Prostate gland (tissue), 2 donors: ENCODE measurements at regions not wholly inside any gene's neighbourhood (a gene's known extent, or its start where the extent isn't known, plus 50 kb on each side); places are given as distances from the start of the nearest gene placed in this dataset.

Experiments used
- DNase-seq: peaks from one replicate; pipeline ENCODE4 v3.0.0-alpha.2; 2019; ENCODE audit warnings: low spot score
- H3K27ac ChIP-seq, 2 donors: fragments of 200-600 bp; sonication (generic); 2 replicates each; pipeline ENCODE4 v1.5.1; 2017 to 2019
- H3K27me3 ChIP-seq: fragments of 200-600 bp; sonication (generic); replicated peaks from 2 replicates; pipeline ENCODE4 v1.5.1; 2019; ENCODE audit not compliant: insufficient read depth
- H3K36me3 ChIP-seq, 2 donors: fragments of 200-600 bp; sonication (generic); 1 replicate in 1 of 2; 2 replicates in 1 of 2; pipeline versions ENCODE4 v1.5.1 to v1.8.1; 2017 to 2019
- H3K4me1 ChIP-seq: fragments of 200-600 bp; sonication (generic); replicated peaks from 2 replicates; pipeline ENCODE4 v1.5.1; 2019
- H3K4me3 ChIP-seq, 2 donors: fragments of 200-600 bp; sonication (generic); 2 replicates each; pipeline ENCODE4 v1.5.1; 2017 to 2019
- H3K9me3 ChIP-seq: fragments of 200-600 bp; sonication (generic); 2 replicates; pipeline ENCODE4 v1.5.1; 2017
- CTCF ChIP-seq, 4 experiments: fragments of 200-600 bp in 2 of 4; fragments of 450-650 bp in 2 of 4; sonication (generic) in 2 of 4; IDR thresholded peaks; 1 replicate in 3 of 4; 2 replicates in 1 of 4; pipeline ENCODE4 v1.5.1; 2016 to 2019; ENCODE audit warnings: antibody characterized with exemption in 4 of 4, mild to moderate bottlenecking in 2 of 4, moderate library complexity in 2 of 4
- POLR2A ChIP-seq: fragments of 450-650 bp; IDR thresholded peaks from one replicate; pipeline ENCODE4 v1.6.1; 2016; ENCODE audit warnings: antibody characterized with exemption, mild to moderate bottlenecking
- POLR2AphosphoS5 ChIP-seq: sonication (generic); formaldehyde crosslinking; IDR thresholded peaks from one replicate; pipeline ENCODE4 v1.6.1; 2017; ENCODE audit warnings: antibody characterized with exemption
- WGBS: methylation state at CpG from one replicate; pipeline ENCODE4 v1.1.5; 2018; 5-methylcytosine and 5-hydroxymethylcytosine counted together
- intact Hi-C: fragments of 100-400 bp; cut with DNase I; formaldehyde crosslinking; loops from one replicate; pipeline ENCODE4 v1.14.2; 2022

- no peak for TF ChIP-seq POLR2A
- TF ChIP-seq POLR2AphosphoS5, result no peak
- no peak for TF ChIP-seq CTCF (IDR thresholded peaks at IDR 0.05)
- no peak overlapping the region for H3K4me3 ChIP-seq
- 78% methylated on average over 4 of the region's 4 CpGs for WGBS
- no peaks in the 10 kb centered on the region for H3K9me3 ChIP-seq
- no peaks in the 10 kb centered on the region for H3K36me3 ChIP-seq
- intact Hi-C loops, result no loop called here
- H3K4me1 ChIP-seq, result no peaks in the 10 kb centered on the region
- no peaks in the 10 kb centered on the region for H3K27me3 ChIP-seq
- DNase-seq, result no peak
- H3K27ac ChIP-seq, result no peak overlapping the region
These were observed 131.7 kb upstream of the ATP2B1 start for GRCh38 chr12:89840162-89840922.

- H3K36me3 ChIP-seq, result no peaks in the 10 kb centered on the region
- TF ChIP-seq CTCF (IDR thresholded peaks at IDR 0.05) (no peak), POLR2A (no peak), POLR2AphosphoS5 (no peak)
- H3K4me1 ChIP-seq, result no peaks in the 10 kb centered on the region
- H3K4me3 ChIP-seq, result no peak overlapping the region
- intact Hi-C loops, result no loop called here
- DNase-seq, result no peak
- 51% methylated on average over 2 of the region's 2 CpGs for WGBS
- no peak overlapping the region for H3K27ac ChIP-seq
- no peaks in the 10 kb centered on the region for H3K27me3 ChIP-seq
- H3K9me3 ChIP-seq, result no peaks in the 10 kb centered on the region
These were observed 130.8 kb upstream of the ATP2B1 start for GRCh38 chr12:89839444-89839843.

- no peak overlapping the region for H3K4me3 ChIP-seq
- intact Hi-C loops, result no loop called here
- WGBS, result 92% methylated on average over 1 of the region's 1 CpG
- no peak overlapping the region for H3K27ac ChIP-seq
- no peaks in the 10 kb centered on the region for H3K27me3 ChIP-seq
- no peaks in the 10 kb centered on the region for H3K4me1 ChIP-seq
- no peaks in the 10 kb centered on the region for H3K9me3 ChIP-seq
- TF ChIP-seq CTCF (IDR thresholded peaks at IDR 0.05), result no peak
- TF ChIP-seq POLR2A, result no peak
- no peak for TF ChIP-seq POLR2AphosphoS5
- H3K36me3 ChIP-seq, result no peaks in the 10 kb centered on the region
- DNase-seq, result no peak
These were observed 130.2 kb upstream of the ATP2B1 start for GRCh38 chr12:89838833-89839232.

GRCh38 chr12:89836026-89836425 lies 127.4 kb upstream of the ATP2B1 start:
- intact Hi-C loops, result no loop called here
- WGBS, result 84% methylated on average over 1 of the region's 1 CpG
- H3K27ac ChIP-seq, result no peak overlapping the region
- no peaks in the 10 kb centered on the region for H3K9me3 ChIP-seq
- no peak for DNase-seq
- no peak overlapping the region for H3K4me3 ChIP-seq
- no peaks in the 10 kb centered on the region for H3K4me1 ChIP-seq
- H3K27me3 ChIP-seq, result no peaks in the 10 kb centered on the region
- H3K36me3 ChIP-seq, result no peaks in the 10 kb centered on the region
- no peak for TF ChIP-seq CTCF (IDR thresholded peaks at IDR 0.05)
- TF ChIP-seq POLR2AphosphoS5, result no peak
- no peak for TF ChIP-seq POLR2A

- DNase-seq, result no peak
- intact Hi-C loops, result no loop called here
- H3K4me3 ChIP-seq, result no peak overlapping the region
- no peaks in the 10 kb centered on the region for H3K9me3 ChIP-seq
- no peaks in the 10 kb centered on the region for H3K27me3 ChIP-seq
- no peak for TF ChIP-seq CTCF (IDR thresholded peaks at IDR 0.05)
- TF ChIP-seq POLR2AphosphoS5, result no peak
- no peak for TF ChIP-seq POLR2A
- no peaks in the 10 kb centered on the region for H3K36me3 ChIP-seq
- no peak overlapping the region for H3K27ac ChIP-seq
- WGBS, result 88% methylated on average over 1 of the region's 1 CpG
- H3K4me1 ChIP-seq, result no peaks in the 10 kb centered on the region
These were observed 126.0 kb upstream of the ATP2B1 start for GRCh38 chr12:89834676-89835075.
